Keratinocyte (primary cell): ENCODE measurements at regions not wholly inside any gene's neighbourhood (a gene's known extent, or its start where the extent isn't known, plus 50 kb on each side); places are given as distances from the start of the nearest gene placed in this dataset.

Experiments
- EZH2 ChIP-seq: IDR thresholded peaks from one replicate; pipeline ENCODE4 v1.6.1; 2012; ENCODE audit warnings: inconsistent platforms, mild to moderate bottlenecking, low read length, moderate library complexity
- TF ChIP-seq, protein P1 (sequence below), 3 experiments: IDR thresholded peaks in 1 of 3; conservative IDR thresholded peaks in 1 of 3; optimal IDR thresholded peaks in 1 of 3; 2 replicates in 2 of 3; 3 replicates in 1 of 3; pipeline versions ENCODE3 to v1.5.1; 2011; ENCODE audit warnings: low read length in 3 of 3, mild to moderate bottlenecking in 3 of 3, moderate library complexity in 2 of 3, control low read depth in 1 of 3, inconsistent platforms in 1 of 3; ENCODE audit not compliant: insufficient read depth in 2 of 3; ENCODE audit errors: extremely low read depth in 1 of 3

DNA sequence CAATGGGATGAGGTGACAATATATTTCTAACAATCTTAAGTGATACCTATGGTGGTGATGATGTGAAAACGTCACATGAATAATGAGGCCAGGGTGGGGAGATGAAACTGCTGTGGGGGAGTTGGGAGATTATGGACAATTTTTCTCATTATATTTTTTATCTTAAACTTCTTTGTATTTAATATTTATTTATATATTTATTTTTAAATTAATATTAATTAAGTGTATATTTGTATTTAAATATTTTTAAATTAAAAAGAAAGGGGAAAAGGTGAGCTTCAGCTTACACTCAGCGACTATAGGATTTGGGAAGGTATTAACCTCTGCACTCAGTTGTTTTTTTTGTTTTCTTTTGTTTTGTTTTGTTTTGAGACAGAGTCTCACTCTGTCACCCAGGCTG, 158.7 kb downstream of the PSMG1 start:
- TF ChIP-seq, protein P1, sequence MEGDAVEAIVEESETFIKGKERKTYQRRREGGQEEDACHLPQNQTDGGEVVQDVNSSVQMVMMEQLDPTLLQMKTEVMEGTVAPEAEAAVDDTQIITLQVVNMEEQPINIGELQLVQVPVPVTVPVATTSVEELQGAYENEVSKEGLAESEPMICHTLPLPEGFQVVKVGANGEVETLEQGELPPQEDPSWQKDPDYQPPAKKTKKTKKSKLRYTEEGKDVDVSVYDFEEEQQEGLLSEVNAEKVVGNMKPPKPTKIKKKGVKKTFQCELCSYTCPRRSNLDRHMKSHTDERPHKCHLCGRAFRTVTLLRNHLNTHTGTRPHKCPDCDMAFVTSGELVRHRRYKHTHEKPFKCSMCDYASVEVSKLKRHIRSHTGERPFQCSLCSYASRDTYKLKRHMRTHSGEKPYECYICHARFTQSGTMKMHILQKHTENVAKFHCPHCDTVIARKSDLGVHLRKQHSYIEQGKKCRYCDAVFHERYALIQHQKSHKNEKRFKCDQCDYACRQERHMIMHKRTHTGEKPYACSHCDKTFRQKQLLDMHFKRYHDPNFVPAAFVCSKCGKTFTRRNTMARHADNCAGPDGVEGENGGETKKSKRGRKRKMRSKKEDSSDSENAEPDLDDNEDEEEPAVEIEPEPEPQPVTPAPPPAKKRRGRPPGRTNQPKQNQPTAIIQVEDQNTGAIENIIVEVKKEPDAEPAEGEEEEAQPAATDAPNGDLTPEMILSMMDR (optimal IDR thresholded peaks at IDR 0.05 in 1 of 3, IDR thresholded peaks at IDR 0.05 in 1 of 3, conservative IDR thresholded peaks at IDR 0.05 in 1 of 3; ENCODE audit: extremely low read depth in 1 of 3, insufficient read depth in 2 of 3, low read length in 3 of 3): no peak
- TF ChIP-seq EZH2: no peak
